NOMO-1 treated with dmso at 0.1 percent for 144 hours (cell line): ENCODE measurements at regions not wholly inside any gene's neighbourhood (a gene's known extent, or its start where the extent isn't known, plus 50 kb on each side); places are given as distances from the start of the nearest gene placed in this dataset.
"Not testable (repeated sequence)": the region's sequence is repeated elsewhere in the genome, so short reads cannot be mapped to it uniquely, and the experiment has no call there.

Source experiments
- DNase-seq: peaks from one replicate; lab custom pipeline; 2025; ENCODE audit not compliant: unreplicated experiment; lab: John Stamatoyannopoulos, UW

DNA sequence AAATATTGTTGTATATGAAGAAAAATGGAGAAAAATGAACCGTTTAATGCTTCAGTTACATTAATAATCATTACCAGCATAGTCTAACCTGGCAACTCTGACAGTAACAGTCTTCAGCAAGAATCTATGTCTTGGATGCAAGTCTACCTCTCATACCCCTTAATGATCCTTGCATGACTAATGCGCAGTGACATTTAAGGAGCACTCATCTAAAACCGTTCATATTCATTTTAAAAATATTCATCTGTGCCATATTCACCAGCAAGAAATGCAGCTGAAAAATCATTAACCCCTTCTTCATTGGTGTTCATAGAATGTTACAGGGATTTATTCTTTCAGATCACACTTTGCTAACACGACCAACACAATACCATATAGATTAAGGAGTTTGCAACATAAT is 227.2 kb upstream of the ASCC3 start:
- DNase-seq = no peak

DNA sequence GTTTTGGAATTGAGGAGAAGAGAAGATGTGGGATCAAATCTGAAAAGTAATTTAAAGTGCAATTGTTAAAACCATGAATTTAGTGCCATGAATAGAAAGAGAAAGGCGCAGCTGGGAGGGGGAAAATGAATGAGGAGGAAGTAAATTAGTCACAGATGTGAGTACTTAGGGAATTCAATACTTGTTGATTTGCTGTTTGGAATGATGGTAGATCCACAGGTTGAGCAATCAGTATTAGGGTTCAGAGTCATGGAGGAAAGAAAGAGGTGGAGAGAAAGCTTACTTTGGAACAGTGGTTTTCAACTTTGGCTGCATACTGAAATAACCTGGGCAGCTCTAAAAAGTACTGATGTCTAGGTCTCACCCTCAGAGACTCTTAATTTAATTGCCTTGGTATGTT is 229.7 kb upstream of the ASCC3 start:
- no peak for DNase-seq

DNA sequence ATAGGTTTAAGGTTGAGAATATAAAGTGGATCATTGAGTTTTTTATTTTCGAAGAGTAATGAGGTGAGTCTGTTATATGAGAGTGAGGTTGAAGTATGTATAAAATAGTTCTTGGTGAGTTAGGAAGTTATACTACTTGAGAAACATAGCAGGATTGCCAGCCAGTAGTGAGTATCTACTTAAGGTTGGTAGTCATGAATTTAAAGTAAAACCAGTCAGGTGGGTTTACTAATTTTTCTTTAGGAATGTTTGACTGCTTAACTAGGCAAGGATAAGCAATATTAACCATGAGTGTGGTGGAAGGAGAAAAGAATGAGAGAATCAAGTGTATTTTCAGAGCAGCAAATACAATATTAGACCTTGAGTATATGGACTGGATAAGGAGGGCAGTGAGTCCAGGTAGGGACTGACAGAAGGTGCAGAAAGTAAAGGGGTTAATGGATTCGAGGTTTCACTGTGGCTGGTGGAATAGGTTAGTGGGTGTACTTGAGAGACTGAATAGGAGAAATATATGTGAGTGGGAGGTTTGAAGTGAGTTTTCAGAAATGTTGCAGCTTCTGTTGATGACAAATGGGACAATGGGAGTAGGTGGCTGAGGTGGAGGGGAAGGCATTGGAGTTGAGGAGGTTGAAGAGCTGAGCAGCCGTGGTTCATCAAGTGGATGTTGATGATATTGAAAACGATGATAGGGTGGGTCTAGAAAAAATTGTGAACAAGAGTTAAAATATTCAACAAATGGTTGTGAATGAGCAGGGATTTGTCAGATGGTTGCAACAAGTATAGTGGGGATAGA is 232.5 kb upstream of the ASCC3 start:
- no peak for DNase-seq

DNA sequence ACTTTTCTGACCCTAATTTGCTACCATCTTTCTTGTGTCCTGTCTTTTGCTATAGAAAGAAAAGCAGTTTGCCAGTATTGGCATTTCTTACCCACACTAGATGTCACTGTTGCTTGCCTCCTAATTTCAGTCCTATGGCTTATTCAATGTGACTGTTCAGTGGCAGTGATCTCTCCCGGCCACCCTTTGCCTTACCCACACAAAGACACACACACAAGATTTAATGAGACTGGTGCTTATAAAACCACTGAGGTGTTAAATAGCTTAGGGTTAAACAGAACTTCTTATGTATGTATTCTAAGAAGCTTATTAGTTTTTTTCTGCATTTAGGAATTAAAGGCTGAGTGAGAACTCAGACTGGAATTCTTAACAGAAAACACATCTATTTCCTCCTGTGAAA is 233.6 kb upstream of the ASCC3 start:
- DNase-seq = peak; percentile 2

DNA sequence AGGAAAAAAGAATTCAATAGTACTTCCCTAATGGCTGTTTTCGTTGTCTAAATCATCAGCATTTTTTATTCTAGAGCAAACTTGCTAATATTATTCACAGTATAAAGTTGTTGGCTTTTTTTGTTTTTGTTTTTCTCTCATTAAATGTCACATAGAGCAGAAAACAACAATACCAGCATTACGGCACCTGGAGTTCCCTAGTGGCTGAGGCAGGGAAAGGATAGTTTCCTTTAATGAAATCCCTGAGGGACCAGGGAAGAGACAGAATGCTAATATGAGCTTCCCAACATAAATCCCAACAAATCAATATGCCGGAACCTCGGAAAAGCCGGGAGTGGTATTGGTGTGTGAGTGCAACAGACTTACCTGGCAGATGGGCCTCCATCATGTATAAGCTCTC is 235.2 kb upstream of the ASCC3 start:
- DNase-seq = no peak

DNA sequence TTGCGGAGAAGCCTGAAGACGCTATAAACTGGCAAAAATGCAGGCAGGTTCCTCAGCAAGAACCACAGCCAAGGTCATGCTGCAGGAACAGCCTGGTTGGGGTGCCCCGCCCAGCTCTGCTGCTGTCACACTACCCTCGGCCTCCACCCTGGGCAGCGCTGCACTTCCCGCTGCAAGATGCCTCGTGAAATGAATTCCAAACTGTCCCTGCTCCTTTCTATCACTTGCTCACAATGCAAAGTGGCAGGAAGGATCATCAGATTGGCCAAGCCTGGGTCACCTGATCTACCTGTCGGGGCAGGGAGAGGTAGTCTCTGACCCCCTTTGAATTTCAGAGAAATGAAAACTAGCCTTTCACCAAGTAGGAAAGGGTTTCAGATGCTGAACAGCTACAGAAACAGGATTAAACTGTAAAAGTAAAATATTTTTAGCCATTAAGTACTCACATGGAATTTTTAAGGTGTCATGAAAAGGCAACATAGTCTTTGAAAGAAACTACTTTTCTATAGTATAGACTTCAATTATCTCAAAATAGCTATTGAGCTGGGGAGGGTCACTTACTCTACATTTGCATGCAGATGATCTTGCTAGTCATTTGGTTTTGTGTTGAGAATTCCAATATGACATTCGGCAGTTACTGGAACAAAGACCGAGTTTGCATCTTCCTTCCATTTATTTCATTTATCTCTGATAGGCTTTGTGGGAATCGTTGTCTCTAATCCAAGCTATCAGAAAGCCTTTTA is 236.4 kb upstream of the ASCC3 start:
- DNase-seq = no peak

DNA sequence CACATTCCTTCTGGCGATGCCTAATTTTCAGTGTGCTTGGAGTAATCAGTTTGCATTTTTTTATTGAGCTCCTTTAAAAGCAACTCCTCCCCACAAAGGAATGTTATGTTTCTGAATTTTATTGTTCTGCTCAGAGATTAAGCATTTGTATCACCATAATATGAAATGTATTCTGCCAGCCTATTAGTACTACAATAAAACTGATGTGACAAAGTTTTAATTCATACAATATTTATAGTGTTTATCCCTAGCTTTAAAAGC is 236.9 kb upstream of the ASCC3 start:
- no peak for DNase-seq

DNA sequence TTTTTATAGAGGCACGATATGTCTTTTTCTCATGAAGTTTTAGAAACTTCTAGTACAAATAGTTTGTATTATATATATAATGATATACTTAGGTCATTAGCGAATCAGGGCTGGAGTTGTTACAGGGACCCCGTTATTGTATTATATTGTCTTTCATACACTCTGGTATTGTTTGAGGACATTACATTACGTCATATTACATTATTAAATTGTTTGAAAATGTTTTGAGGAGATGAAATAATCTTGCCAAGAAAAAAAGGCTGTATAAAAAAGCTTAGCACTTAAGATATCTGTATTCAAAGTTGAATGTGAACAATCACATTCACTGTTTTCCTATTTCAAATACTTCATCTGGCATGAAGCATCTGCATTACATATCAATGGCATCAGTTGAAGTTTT is 239.6 kb upstream of the ASCC3 start:
- DNase-seq = no peak

DNA sequence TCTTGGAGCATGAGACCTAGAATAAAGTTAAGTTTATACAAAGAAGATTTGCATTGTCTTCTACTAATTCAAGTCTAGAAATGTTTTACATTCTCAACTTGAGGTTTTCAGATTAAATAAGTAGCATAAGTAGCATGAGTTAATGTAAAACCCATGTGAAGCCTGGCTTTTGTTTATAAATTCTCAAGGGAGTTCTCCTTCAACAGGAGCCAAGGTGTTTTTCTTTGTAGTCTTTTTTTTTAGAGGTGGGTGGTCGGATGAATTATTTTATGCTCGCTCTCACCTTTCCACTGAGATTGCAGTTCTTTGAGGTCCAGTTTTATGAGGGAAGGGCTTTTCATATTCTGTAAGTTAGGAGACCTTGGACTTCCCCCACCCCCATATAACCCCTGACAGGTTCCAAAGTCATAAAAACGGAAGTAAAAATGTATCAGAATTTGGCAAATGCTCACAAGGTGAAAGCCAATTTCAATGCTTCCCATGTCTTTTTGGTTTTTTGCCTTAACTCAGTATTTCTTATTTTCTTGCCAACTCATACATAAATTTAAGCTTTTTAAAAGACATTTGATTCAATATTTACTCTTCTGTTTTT is 244.3 kb upstream of the ASCC3 start:
- DNase-seq = no peak

DNA sequence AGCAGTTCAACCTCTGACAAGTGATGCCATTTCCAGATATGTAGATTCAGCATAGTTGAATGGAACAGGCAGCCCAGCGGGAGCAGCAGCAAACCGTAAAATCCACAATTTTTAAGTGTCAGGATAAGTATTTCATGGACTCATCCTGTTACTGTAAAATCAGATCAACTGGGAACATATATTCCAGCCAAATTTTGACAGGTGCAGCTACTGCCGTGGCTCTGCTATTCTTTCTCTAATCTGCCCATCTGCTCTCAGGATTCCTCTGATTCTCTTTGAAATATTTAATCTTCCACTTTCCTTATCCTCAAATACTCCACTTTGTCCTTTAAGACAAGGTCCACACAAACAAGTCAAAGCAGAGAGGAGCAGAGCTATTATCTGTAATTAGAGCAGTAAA is 245.4 kb upstream of the ASCC3 start:
- no peak for DNase-seq

DNA sequence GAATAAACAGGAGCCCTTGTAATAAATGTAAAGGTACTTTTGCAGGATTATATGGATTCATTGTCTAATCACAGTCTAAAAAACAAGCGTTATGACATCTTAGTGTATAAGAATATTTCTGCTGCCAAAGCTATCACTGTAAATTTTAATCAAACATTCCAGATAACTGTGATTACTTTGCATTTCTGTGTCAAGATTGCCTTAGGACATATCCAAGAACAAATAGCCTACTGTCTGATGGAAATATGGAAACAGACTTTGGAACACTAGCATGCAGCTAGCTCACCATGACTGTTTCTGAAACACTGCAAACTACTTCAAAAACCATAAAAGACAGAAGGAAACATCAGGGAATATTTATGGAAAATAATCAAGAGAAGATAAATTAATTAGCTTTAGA is 248.7 kb upstream of the ASCC3 start:
- DNase-seq = no peak

DNA sequence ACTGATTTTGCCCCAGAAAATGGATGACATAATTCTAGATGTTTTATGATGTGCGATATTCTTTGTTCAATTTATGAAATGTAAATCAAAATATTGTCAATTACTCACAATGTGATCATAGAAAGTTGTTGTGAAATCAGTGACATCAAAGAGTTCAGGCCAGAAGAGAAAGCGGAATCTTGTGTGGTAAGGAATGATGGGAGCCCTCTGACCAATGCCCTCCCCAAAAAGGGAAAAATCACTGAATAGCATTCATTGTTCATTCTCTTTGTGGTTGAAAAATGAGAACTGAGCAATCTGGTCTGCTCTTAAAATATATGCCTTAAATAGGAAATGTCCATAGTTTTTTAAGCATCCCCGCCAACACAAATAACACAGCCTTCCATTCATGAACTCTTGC is 247.1 kb upstream of the GRIK2 start:
- no peak for DNase-seq

DNA sequence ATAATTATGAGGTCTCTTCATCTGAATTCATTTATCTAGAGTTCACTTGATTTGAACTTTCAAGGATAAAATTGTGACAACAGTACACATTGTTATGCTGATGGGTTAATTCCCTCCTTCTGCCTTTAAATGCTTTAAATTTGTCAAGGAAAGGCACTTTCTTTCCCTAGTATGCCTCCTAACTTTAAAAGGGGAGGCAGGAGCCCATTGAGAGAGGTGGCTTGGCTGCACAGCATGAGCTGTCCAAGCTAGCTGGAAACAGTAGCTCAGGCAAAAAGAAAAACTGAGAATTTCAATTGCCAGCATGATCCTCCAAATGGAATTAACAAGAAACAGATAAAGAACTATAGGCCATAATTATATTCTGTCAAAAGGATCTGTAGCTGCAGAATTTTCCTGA is 243.3 kb upstream of the GRIK2 start:
- DNase-seq = no peak

DNA sequence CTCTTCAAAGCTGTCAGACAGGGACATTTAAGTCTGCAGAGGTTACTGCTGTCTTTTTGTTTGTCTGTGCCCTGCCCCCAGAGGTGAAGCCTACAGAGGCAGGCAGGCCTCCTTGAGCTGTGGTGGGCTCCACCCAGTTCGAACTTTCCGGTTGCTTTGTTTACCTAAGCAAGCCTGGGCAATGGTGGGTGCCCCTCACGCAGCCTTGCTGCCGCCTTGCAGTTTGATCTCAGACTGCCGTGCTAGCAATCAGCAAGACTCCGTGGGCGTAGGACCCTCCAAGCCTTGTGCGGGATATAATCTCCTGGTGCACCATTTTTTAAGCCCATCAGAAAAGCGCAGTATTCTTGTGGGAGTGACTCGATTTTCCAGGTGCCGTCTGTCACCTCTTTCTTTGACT is 235.9 kb upstream of the GRIK2 start:
- not testable (repeated sequence) for DNase-seq

DNA sequence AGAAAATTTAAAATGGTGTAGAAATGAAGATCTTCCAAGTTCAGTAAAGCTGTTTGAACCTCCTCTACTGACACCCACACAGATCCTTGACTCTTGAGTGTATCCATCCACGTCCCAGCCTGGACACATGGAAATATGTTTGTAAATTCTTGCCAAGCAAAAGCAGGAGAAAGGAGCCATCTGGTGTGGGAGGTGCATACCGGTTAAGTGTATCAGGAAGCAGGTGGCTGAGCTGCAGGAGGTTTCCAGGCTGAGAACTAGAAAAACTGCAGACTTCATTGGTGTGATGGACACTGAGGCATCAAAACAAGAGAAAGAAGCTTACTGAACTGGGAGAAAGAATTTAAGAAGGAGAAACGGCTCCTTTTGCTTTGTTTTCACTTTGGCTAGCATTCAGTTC is 229.9 kb upstream of the GRIK2 start:
- DNase-seq = no peak

DNA sequence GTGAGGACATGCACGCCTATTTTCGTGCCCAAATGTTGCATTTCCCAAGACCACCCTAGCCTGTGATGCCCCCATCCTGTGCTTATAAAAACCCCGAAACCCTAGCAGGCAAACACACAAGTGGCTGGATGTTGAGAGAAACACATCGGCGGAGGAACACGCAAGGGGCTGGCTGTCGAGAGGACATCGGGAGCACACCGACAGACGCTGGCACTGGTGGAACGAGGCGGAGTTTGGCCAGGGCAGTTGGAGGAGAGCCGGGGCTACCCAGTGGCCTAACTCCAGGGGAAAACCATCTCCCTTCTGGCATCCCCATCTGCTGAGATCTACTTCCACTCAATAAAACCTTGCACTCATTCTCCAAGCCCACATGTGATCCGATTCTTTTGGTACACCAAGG is 225.9 kb upstream of the GRIK2 start:
- DNase-seq = no peak

DNA sequence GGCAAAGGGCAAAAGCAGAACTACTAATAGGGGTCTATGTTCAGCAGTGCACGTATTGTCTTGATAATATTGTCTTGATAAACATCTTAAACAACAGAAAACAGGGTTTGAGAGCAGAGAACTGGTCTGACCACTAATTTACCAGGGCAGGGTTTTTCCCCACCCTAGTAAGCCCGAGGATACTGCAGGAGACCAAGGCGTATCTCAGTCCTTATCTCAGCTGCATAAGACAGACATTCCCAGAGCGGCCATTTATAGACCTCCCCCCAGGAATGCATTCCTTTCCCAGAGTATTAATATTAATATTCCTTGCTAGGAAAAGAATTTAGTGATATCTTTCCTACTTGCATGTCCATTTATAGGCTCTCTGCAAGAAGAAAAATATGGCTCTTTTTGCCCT is 222.5 kb upstream of the GRIK2 start:
- not testable (repeated sequence) for DNase-seq

DNA sequence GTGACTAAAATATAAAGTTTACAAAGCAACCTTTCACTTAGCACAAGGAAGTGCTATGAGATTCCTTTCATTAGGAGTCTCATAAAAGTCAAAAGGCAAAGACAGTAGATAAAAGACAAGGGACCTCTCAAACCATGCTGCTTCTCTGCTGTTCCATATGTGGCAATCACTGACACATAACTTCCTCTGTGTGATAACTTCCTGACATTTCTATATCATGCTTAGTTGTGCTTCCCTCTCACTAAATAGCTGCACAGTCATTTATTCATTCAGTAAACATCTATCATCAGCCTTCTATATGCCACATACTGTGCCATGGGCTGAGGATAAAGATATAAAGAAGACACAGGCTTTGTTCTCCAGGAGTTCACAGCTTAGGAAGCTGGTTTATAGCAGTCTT is 214.8 kb upstream of the GRIK2 start:
- DNase-seq = no peak

DNA sequence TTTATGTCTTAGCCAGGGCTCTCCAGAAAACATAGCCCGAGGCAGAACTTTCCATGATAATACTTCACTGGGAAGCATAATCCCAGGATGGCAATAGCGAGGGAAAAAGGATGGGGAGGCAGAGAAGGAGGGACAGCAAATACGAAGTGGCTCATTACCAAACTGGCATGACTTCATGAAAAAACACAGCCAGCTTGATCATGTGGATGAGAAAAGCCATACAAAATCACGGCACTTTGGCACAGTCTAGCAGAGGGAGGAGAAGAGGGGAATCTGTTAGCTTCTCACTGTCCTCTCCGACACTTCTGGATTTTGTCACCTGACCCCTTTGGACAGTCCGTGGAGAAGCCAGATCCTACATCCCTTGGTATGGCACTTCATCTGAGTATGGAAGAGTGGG is 212.5 kb upstream of the GRIK2 start:
- DNase-seq = no peak

DNA sequence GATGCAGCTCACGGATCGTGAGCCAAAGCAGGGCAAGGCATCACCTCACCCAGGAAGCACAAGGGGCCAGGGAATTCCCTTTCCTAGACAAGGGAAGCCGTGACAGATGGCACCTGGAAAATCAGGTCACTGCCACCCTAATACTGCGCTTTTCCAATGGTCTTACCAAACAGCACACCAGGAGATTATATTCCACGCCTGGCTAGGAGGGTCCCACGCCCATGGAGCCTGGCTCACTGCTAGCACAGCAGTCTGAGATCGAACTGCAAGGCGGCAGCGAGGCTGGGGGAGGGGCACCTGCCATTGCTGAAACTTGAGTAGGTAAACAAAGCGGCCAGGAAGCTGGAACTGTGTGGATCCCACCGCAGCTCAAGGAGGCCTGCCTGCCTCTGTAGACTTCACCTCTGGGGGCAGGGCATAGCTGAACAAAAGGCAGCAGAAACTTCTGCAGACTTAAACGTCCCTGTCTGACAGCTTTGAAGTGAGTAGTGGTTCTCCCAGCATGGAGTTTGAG is 205.2 kb upstream of the GRIK2 start:
- DNase-seq = not testable (repeated sequence)

DNA sequence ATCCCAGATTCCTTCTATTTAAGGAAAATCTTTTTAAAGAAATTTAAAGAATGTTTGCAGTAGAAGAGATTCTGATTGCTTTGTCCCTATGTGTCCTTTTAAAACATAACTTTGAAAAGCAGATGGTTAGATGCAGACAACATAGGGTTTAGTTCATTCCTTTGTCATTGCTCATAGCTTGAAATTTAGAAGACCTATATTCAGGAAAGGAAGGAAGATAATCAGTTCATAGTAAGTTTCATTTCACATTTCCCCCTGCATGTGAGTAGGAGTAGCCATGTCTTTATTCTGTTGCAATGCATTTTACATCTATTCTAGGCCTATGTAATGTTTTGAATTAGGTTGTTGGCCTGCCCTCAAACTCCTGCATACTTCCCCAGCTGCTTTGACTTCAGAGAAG is 197.9 kb upstream of the GRIK2 start:
- DNase-seq = no peak

DNA sequence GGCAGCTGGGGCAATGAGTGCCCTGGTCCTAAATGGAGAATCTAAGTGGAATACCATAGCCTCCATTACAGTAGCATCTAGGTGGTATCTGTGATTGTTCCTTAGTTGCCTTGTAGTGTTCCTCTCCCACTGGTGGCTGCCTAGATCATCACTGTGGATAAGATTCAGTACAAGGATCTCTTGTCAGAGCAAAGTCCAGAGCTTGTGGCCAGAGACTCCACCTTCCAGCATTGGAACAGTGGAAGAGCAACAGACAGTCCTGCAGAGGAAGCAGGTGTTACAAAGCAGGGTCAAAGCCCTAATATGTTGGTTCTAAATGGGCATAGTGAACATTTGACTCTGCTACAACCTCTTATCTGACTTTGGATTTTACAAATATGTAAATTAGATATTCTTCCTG is 194.1 kb upstream of the GRIK2 start:
- DNase-seq = no peak
